IPS-18a (cell line): ENCODE measurements at regions not wholly inside any gene's neighbourhood (a gene's known extent, or its start where the extent isn't known, plus 50 kb on each side); places are given as distances from the start of the nearest gene placed in this dataset.

Experiments used
- H3K27ac ChIP-seq: one replicate; pipeline ENCODE4 v1.5.1; 2013; ENCODE audit warnings: low read length
- H3K27me3 ChIP-seq: one replicate; pipeline ENCODE4 v1.6.1; 2013; ENCODE audit warnings: mild to moderate bottlenecking, low read length; ENCODE audit not compliant: control insufficient read depth, insufficient read depth
- H3K36me3 ChIP-seq: one replicate; pipeline ENCODE4 v1.6.1; 2013; ENCODE audit warnings: low read depth, low read length; ENCODE audit not compliant: control insufficient read depth
- H3K4me1 ChIP-seq: one replicate; pipeline ENCODE4 v1.6.1; 2013; ENCODE audit warnings: low read depth, low read length; ENCODE audit not compliant: control insufficient read depth
- H3K4me3 ChIP-seq: one replicate; pipeline ENCODE4 v1.5.1; 2013; ENCODE audit warnings: low read length
- H3K9ac ChIP-seq: one replicate; pipeline ENCODE4 v1.6.1; 2013; ENCODE audit warnings: mild to moderate bottlenecking, low read length, moderate library complexity
- H3K9me3 ChIP-seq: one replicate; pipeline ENCODE4 v1.6.1; 2013; ENCODE audit warnings: low read depth, low read length; ENCODE audit not compliant: control insufficient read depth

DNA sequence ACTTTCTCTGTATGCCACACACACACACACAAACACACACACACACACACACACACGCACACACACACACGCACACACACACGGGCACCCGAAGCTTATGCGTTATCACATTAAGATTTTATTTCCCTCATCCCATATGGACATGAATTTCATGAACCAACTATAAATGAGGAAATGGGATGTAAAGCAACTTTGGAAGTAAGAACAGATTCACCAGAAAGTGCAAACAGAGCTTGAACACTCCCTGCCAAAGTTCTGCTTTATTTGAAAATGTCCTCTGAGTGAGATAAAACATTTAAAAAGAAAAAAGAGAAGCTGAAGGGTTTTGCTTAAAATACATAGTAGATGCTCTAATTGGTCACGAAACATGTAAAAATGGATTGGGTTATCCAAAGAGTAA, 90.4 kb upstream of the OTX2 start:
- Histone ChIP-seq H3K9me3 (no peaks in the 10 kb centered on the region), H3K9ac (no peak overlapping the region), H3K27ac (no peak overlapping the region), H3K4me1 (peaks cover 84% of the 10 kb centered on the region), H3K36me3 (no peaks in the 10 kb centered on the region), H3K27me3 (peaks cover 22% of the 10 kb centered on the region), H3K4me3 (no peak overlapping the region)

DNA sequence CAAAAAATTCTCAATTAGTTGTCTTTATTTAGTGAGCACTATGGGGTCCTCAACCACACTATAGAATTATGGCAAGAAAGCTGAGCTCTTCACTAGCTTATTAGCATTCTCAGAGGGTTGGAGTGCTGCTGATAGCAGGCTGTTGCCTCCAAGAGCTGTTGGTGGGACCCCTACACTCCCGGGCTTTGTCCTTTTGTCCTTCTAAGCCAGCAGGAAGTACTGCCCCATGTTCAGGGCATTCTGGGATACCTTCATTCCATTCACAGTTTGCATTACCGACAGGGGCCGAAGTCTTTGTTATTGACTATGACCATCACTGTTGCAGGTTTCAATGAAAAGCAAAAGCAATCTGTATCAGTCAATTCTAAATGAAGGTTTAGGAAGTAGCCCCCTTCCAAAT, 89.5 kb upstream of the OTX2 start:
- Histone ChIP-seq H3K9ac (peak overlapping the region; percentile 30), H3K9me3 (no peaks in the 10 kb centered on the region), H3K4me3 (peak overlapping the region; percentile 15), H3K36me3 (no peaks in the 10 kb centered on the region), H3K4me1 (peaks cover 84% of the 10 kb centered on the region), H3K27me3 (peaks cover 31% of the 10 kb centered on the region), H3K27ac (peak overlapping the region; percentile 14)

DNA sequence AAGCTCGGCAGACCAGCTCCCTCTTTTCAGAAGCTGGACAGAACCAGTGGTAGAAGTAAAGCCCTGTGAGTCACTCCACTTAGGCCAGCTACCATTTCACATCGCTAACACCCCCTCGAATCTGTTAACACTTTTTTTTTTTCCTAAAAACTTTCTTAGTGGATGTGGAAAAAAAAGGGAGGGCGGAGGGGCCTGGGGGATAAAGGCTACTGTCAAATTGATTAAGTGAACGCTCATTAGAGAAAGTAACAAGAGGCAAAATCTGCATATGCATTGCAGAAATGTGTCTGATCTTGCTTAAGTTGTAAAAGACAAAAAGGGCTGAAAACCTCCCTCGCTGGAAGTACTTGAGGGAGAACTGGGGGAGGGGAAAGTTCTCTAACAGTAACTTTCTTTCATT, 86.6 kb upstream of the OTX2 start:
- no peak overlapping the region for H3K9ac ChIP-seq
- no peak overlapping the region for H3K27ac ChIP-seq
- peaks cover 57% of the 10 kb centered on the region for H3K27me3 ChIP-seq
- H3K36me3 ChIP-seq, result no peaks in the 10 kb centered on the region
- no peaks in the 10 kb centered on the region for H3K9me3 ChIP-seq
- H3K4me3 ChIP-seq, result peak overlapping the region; percentile 14
- H3K4me1 ChIP-seq, result peaks cover 80% of the 10 kb centered on the region

DNA sequence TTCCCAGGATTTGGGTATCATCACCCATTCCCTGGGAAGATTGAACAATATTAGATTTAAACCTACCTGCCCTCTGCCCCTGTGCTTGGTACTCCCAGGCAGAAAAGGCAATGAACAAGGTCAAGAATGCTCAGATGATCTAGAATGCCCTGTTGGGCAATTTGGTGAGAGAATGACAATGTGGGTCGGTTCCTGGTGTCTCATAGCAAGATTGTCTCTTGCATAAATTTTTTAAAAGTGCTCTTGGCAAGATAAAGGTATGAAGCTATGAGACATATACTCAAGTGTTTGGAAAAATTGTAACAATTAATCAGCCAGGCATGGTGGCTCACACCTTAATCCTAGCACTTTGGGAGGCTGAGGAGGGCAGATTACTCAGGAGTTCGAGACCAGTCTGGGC, 86.0 kb upstream of the OTX2 start:
- Histone ChIP-seq H3K27me3 (peaks cover 64% of the 10 kb centered on the region), H3K9me3 (no peaks in the 10 kb centered on the region), H3K36me3 (no peaks in the 10 kb centered on the region), H3K4me3 (no peak overlapping the region), H3K27ac (no peak overlapping the region), H3K9ac (no peak overlapping the region), H3K4me1 (peaks cover 77% of the 10 kb centered on the region)

DNA sequence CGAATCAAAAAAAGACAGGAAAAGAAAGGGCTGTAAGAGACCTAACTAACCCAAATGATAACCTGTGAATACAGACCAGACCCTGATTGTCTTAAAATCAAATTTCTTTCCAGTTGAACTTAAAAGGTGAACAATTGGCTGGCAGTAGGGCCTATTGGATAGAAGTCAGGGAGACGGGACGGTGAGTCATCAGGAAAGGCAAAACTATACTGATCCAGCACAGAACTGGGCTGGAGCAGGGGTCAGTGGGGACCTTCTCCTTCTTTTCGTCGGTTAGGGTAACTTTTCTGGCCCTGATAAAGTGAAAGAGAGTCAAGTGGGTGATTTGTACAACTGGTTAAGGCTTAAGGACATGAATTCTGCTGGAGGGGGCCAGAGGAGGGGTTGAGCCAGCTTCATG, 84.9 kb upstream of the OTX2 start:
- peaks cover 67% of the 10 kb centered on the region for H3K4me1 ChIP-seq
- no peak overlapping the region for H3K27ac ChIP-seq
- H3K27me3 ChIP-seq, result peaks cover 75% of the 10 kb centered on the region
- no peaks in the 10 kb centered on the region for H3K36me3 ChIP-seq
- no peaks in the 10 kb centered on the region for H3K9me3 ChIP-seq
- H3K9ac ChIP-seq, result no peak overlapping the region
- H3K4me3 ChIP-seq, result peak overlapping the region; percentile 32

DNA sequence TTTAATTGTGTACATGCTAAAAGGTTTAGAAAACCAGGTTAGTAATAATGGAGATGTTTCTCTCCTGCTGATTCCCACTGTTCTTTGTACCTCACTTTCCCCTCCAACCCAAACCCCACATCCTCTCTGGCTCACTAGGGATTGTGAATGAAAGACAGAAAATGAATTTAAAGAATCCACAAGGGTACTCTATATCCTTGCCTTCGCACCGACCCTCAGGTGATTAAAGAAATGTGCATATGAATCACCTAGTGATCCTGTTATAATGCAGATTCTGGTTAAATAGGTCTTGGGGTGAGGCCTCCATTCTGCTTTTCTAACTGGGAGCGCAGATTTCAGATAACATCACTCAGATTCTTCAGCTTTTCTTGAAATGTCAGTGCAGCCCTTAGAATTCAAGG, 84.3 kb upstream of the OTX2 start:
- Histone ChIP-seq H3K9ac (no peak overlapping the region), H3K27ac (no peak overlapping the region), H3K27me3 (peaks cover 75% of the 10 kb centered on the region), H3K4me3 (peak overlapping the region; percentile 32), H3K4me1 (peaks cover 61% of the 10 kb centered on the region), H3K36me3 (no peaks in the 10 kb centered on the region), H3K9me3 (no peaks in the 10 kb centered on the region)

DNA sequence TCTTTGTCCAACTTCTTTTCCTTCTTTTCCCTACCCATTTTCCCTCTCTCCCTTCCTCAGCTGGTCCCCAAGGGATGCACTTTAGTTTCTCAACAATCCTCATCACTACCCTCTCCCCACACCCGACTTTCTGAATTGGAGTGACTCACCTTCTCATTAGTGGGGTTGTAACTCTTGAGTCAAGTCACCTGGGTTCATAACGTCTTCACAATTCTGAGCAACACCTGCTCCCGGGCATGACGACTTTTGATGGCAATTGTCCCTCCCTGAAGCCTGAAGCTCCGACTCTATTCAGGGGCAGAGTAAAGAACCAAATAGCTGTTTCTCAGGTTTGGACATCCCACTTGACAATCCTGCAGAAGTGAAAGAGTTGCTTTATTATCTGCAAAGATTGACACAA, 82.7 kb upstream of the OTX2 start:
- Histone ChIP-seq H3K4me3 (no peak overlapping the region), H3K27me3 (peaks cover 78% of the 10 kb centered on the region), H3K9ac (no peak overlapping the region)

DNA sequence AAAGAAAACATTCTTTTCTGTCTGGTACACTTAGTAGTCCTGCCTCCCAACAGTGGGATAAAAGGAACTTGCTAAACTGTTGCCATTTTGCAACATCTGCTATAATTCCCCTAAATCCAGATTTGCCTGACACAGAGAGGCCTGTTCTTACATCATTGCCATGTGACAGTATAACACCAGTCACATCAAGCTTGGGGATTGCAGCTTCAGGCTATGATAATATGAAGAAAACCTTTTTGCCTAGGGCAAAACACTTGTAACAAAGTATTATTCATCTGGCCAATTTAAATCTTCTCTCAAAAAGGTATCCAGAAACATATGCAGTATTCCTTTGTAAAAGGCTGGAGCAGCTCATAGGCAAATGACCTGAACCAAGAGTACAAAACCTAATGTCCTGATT, 80.9 kb upstream of the OTX2 start:
- Histone ChIP-seq H3K27ac (no peak overlapping the region), H3K9me3 (no peaks in the 10 kb centered on the region), H3K27me3 (peaks cover 75% of the 10 kb centered on the region)

More for the DNA sequence above, 82.7 kb upstream of the OTX2 start:
- Histone ChIP-seq H3K9me3 (no peaks in the 10 kb centered on the region), H3K27ac (no peak overlapping the region), H3K4me1 (peaks cover 57% of the 10 kb centered on the region), H3K36me3 (no peaks in the 10 kb centered on the region)

DNA sequence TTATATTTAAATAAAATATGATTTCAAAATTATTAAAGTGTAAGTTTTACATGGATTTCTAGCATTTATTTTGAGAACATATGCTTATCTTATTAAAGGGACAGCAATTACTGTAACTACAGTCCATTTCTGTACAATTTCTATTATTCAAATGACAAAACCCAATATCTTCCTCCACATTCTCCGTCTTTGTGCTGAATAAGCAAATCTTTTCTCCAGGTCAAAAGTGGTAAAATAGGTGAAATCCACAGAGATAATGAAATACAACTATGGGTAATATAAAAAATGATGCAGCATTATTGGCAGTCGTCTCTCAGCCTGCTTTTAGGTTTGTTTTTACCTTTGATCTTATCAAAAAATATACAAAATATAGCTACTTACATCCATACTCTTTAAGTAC, 79.4 kb upstream of the OTX2 start:
- Histone ChIP-seq H3K27ac (no peak overlapping the region), H3K36me3 (no peaks in the 10 kb centered on the region), H3K9me3 (no peaks in the 10 kb centered on the region), H3K4me1 (peaks cover 62% of the 10 kb centered on the region), H3K9ac (no peak overlapping the region), H3K27me3 (peaks cover 59% of the 10 kb centered on the region), H3K4me3 (no peak overlapping the region)

More for the DNA sequence above, 80.9 kb upstream of the OTX2 start:
- Histone ChIP-seq H3K9ac (no peak overlapping the region), H3K4me3 (no peak overlapping the region), H3K36me3 (no peaks in the 10 kb centered on the region), H3K4me1 (peaks cover 61% of the 10 kb centered on the region)

DNA sequence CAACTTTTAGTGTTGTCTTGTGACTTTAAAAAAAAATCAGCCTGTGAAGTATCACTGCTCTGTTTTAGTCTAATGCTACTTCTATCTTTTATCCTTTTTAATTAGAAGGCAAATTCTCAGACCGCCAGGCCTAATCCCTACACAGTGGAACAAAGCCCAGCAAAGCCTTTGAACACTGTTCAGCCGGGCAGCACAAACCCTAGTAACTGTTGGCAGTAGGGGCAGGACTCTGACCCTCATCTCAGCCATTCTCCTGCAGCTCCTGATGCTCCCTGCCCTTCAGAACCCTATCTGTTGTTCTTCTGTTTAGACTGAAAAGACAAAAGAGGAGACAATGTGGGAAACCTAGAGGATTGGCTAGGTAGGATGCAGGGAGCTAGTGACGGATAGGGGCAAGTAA, 78.0 kb upstream of the OTX2 start:
- Histone ChIP-seq H3K4me1 (peaks cover 53% of the 10 kb centered on the region), H3K36me3 (no peaks in the 10 kb centered on the region), H3K27me3 (peaks cover 47% of the 10 kb centered on the region), H3K27ac (no peak overlapping the region), H3K9ac (no peak overlapping the region), H3K4me3 (no peak overlapping the region), H3K9me3 (no peaks in the 10 kb centered on the region)

DNA sequence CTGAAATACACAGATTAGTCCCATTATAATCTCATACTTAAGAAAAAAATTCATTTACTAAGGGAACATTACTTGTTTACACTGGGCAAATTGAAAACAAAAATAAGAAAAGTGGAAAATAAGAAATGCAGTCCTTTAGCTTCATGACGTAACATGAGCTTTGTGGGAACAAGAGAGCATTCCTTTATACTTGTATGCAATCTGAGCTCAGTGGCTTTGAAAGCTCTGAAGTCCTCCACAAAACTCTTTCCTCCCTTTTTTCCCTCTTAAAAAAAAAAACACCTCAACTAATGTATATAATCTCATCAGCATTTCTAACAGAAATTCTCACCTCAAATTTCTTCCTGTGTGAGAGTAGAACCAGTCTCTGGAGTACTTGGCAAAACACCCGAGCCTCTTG, 76.9 kb upstream of the OTX2 start:
- H3K27me3 ChIP-seq, result peaks cover 37% of the 10 kb centered on the region
- peaks cover 44% of the 10 kb centered on the region for H3K4me1 ChIP-seq
- no peaks in the 10 kb centered on the region for H3K36me3 ChIP-seq
- H3K9me3 ChIP-seq, result no peaks in the 10 kb centered on the region
- no peak overlapping the region for H3K27ac ChIP-seq
- no peak overlapping the region for H3K4me3 ChIP-seq
- H3K9ac ChIP-seq, result no peak overlapping the region

DNA sequence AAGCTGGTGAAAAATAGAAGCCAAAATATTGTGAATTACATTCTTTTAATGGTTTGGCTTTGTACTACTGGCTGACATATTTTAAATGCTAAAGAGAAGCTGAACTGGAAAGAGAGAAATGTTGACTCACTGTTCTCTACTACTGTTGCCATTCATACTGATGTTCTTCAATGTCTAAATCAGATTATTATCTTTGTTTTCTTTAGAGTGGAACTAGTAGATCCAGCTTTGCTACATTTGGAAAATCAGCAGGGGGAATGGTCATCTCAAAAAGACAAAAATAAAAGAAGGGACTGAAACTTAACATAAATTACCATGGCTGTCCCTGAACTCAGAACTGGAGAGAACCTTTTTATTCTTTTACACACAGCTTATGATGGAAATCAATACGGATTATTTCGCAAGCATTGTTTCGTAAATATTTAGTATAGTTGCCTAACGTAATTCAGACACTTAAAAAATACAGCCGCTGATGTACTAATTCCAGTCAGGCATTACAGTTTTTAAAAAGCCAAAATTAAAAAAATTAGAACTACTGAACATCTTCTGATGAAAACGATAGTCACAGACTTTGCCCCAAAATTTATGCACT, 76.3 kb upstream of the OTX2 start:
- Histone ChIP-seq H3K36me3 (no peaks in the 10 kb centered on the region), H3K4me1 (peaks cover 44% of the 10 kb centered on the region), H3K9me3 (no peaks in the 10 kb centered on the region), H3K27ac (no peak overlapping the region), H3K4me3 (peak overlapping the region; percentile 6), H3K9ac (no peak overlapping the region), H3K27me3 (peaks cover 30% of the 10 kb centered on the region)
